Right lobe of liver (tissue), 6 donors: ENCODE measurements at regions not wholly inside any gene's neighbourhood (a gene's known extent, or its start where the extent isn't known, plus 50 kb on each side); places are given as distances from the start of the nearest gene placed in this dataset.
A peak's percentile ranks its signal among the peaks of the same experiment; 100 is the strongest.

ENCODE experiments used
- ATAC-seq, 4 donors: fragments of 200-7000 bp; cut with Tn5 transposase; one replicate each; pipeline ENCODE4 v1.9.1; 2020; ENCODE audit warnings: mild to moderate bottlenecking in 4 of 4, moderate library complexity in 4 of 4
- DNase-seq, 3 donors: peaks; one replicate each; pipeline ENCODE4 v3.0.0-alpha.2; 2020
- H3K27ac ChIP-seq, 3 donors: fragments of 200-600 bp; one replicate each; pipeline ENCODE4 v1.8.0; 2022
- H3K27me3 ChIP-seq, 2 donors: fragments of 200-600 bp; one replicate each; pipeline ENCODE4 v1.8.0; 2022
- H3K36me3 ChIP-seq, 4 donors: fragments of 200-600 bp; sonication (generic) in 1 of 4; one replicate each; pipeline versions ENCODE4 v1.5.1 to v1.8.0; 2017 to 2022; ENCODE audit warnings: control low read depth in 1 of 4
- H3K4me1 ChIP-seq, 4 donors: fragments of 200-600 bp; sonication (generic) in 1 of 4; one replicate each; pipeline versions ENCODE4 v1.5.1 to v1.8.0; 2017 to 2022; ENCODE audit warnings: control low read depth in 1 of 4
- H3K4me3 ChIP-seq, 3 donors: fragments of 200-600 bp; one replicate each; pipeline ENCODE4 v1.8.0; 2022
- H3K9me3 ChIP-seq, 4 donors: fragments of 200-600 bp; sonication (generic) in 1 of 4; one replicate each; pipeline versions ENCODE4 v1.5.1 to v1.8.0; 2017 to 2022; ENCODE audit warnings: control low read depth in 1 of 4
- POLR2A ChIP-seq: fragments of 450-650 bp; IDR thresholded peaks from one replicate; pipeline ENCODE4 v1.6.1; 2017; ENCODE audit warnings: antibody characterized with exemption, mild to moderate bottlenecking
- WGBS: methylation state at CpG from one replicate; pipeline ENCODE4 v1.1.6; 2018; ENCODE audit warnings: low coverage, low lambda C conversion rate; ENCODE audit not compliant: insufficient coverage; ENCODE audit errors: missing lambda C conversion rate; 5-methylcytosine and 5-hydroxymethylcytosine counted together
- intact Hi-C, 2 donors: fragments of 100-400 bp; cut with DNase I; formaldehyde crosslinking; loops; one replicate each; pipeline versions ENCODE4 v1.11.2 to v1.14.1; 2022
- TF ChIP-seq, protein P1 (sequence below), 4 donors: fragments of 200-600 bp in 3 of 4; fragments of 450-650 bp in 1 of 4; IDR thresholded peaks; one replicate each; pipeline versions ENCODE4 v1.5.1 to v1.8.0; 2016 to 2022; ENCODE audit warnings: antibody characterized with exemption in 4 of 4, mild to moderate bottlenecking in 2 of 4
- donor health status: DM: no; HTN: yes; CAD: no.
- donor health status: DM: no; HTN: no; CAD: no.
- donor health status: DM: no; HTN: no; CAD: no.
- donor health status: DM: no; HTN: yes; CAD: no.
- donor health status: DM: no; HTN: yes; CAD: no.

DNA sequence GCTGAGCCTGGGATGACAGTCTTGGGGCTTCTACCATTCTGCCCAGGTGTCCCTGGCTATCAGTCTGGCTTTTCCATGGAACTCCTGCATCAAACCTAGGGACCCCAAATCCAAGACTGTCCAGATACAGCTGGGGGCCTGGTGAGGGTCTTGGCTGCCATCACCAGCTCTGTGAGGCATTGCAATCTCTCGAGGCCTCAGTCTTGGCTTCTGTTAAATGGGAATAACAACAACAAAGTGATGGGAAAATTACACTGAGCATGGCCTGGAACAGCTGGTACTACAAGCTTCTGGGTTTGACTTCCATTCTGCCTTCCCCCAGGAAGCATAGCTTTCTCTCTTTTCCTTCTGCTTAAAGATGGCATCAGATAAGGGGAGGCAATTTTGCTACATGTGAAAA is 50.0 kb upstream of the LCTL start:
- Histone ChIP-seq H3K4me3 (no peak overlapping the region), H3K27me3 (no peaks in the 10 kb centered on the region), H3K27ac (no peak overlapping the region), H3K9me3 (no peaks in the 10 kb centered on the region), H3K4me1 (peaks cover 0 to 35% (median 16%) of the 10 kb centered on the region in 4 donors), H3K36me3 (no peaks in the 10 kb centered on the region)
- no peak for ATAC-seq
- intact Hi-C loops, result no loop called here
- no peak for TF ChIP-seq POLR2A
- TF ChIP-seq, protein P1, sequence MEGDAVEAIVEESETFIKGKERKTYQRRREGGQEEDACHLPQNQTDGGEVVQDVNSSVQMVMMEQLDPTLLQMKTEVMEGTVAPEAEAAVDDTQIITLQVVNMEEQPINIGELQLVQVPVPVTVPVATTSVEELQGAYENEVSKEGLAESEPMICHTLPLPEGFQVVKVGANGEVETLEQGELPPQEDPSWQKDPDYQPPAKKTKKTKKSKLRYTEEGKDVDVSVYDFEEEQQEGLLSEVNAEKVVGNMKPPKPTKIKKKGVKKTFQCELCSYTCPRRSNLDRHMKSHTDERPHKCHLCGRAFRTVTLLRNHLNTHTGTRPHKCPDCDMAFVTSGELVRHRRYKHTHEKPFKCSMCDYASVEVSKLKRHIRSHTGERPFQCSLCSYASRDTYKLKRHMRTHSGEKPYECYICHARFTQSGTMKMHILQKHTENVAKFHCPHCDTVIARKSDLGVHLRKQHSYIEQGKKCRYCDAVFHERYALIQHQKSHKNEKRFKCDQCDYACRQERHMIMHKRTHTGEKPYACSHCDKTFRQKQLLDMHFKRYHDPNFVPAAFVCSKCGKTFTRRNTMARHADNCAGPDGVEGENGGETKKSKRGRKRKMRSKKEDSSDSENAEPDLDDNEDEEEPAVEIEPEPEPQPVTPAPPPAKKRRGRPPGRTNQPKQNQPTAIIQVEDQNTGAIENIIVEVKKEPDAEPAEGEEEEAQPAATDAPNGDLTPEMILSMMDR (IDR thresholded peaks at IDR 0.05), result no peak
- no peak for DNase-seq
- WGBS, result no CpG with 5 or more reads among the region's 1 CpG

DNA sequence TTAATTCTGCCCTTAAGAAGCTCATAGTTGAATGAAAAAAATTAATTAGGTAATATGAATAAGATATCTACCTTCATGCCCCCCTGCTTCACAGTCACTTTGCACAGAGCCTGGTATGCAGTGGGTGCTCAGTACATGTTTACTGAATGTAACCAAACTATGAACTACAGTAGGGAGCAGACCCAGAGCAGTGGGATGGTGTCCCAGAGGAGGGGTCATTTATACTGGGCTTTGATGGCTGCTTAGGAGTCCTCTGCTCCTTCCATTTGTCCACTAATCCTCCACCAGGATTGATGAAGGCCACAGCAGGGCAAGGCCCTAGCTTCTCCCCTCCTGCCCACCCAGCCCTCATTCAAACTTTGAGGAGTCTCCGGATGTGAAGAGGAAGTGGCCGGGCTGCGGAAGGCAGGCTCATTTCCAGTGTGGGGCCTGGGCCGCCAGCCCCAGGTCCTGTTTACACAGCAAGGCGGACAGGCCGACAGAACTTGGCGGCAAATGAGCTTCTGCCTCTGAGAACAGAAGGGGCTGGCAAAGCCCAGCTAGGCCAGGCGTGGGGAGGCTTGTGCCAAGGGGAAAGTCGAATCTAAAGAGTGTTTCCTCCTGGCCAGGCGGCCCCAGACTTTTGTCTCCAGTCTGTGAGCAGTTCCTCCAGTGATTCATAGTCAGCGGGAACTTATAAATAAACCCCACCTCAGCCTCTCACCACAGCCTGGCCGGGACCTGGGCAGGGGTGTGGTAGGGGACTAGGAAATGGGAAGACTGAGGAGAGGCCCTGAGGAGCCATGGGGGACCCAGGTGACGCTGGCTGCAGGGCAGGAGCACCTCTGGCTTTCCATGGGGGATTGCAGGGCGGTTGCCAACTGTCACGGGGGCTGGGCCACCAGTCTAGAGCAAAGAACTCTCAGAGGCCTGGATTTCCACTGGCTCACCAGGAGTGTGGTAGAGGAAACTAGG is 51.6 kb upstream of the LCTL start:
- intact Hi-C loops, result no loop called here
- WGBS, result 2% methylated on average over 11 of the region's 15 CpGs
- Histone ChIP-seq H3K9me3 (no peaks in the 10 kb centered on the region), H3K27ac (peak overlapping the region; percentile 88 to 90 (median 89)), H3K4me3 (no peak overlapping the region), H3K27me3 (no peaks in the 10 kb centered on the region), H3K36me3 (no peaks in the 10 kb centered on the region), H3K4me1 (peaks cover 0 to 32% (median 14%) of the 10 kb centered on the region in 4 donors)
- peak; percentile 81 to 90 (median 88) for ATAC-seq
- peak; percentile 90 to 96 (median 94) for DNase-seq
- TF ChIP-seq, protein P1 (IDR thresholded peaks at IDR 0.05), result no peak
- TF ChIP-seq POLR2A, result peak; percentile 38

DNA sequence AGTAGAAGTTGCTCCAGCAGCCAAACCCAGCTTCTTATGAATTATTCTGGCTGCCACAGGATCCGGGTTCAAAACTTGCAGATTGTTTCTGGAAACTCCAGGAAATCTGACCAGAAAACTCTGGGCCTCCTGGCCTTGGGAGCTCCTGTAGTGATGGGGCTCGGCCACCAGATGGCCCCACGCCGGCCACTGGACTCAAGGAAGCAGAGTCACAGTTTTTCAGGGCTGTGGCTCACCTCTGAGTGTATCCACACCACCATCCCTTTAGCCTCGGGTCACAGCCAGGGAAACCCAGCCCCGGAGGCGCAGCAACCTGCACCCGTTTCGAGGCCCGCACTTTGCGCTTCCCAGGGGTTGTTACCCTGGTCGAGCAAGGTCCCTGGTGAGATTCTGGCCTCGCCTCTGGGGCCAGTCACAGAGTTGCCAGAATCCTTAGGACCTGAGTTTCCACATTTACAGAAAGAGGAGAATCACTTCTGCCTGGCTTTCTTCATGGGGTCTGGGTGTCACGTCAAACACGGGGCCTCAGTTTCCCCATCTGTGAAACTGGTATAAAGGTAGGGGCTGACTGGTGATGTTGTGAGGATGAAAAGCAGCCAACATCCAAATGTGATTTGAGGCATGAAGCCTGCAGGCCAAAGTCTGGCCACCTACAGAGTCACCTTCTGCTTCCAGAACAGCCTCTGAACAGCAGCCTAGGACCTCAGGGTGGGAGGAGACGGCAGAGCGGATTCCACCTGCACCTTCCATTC is 53.5 kb upstream of the LCTL start:
- Histone ChIP-seq H3K27ac (peak overlapping the region; percentile 20 to 90 (median 89)), H3K4me1 (peaks cover 0 to 32% (median 14%) of the 10 kb centered on the region in 4 donors), H3K9me3 (no peaks in the 10 kb centered on the region), H3K4me3 (no peak overlapping the region), H3K36me3 (no peaks in the 10 kb centered on the region), H3K27me3 (no peaks in the 10 kb centered on the region)
- TF ChIP-seq, protein P1 (IDR thresholded peaks at IDR 0.05), result peak; percentile 83 to 95 (median 90)
- no peak for TF ChIP-seq POLR2A
- DNase-seq (peak; percentile 80 to 84 (median 82)), ATAC-seq (peak; percentile 79 to 82 (median 82))
- intact Hi-C loops, result no loop called here
- WGBS, result 8% methylated on average over 4 of the region's 17 CpGs

DNA sequence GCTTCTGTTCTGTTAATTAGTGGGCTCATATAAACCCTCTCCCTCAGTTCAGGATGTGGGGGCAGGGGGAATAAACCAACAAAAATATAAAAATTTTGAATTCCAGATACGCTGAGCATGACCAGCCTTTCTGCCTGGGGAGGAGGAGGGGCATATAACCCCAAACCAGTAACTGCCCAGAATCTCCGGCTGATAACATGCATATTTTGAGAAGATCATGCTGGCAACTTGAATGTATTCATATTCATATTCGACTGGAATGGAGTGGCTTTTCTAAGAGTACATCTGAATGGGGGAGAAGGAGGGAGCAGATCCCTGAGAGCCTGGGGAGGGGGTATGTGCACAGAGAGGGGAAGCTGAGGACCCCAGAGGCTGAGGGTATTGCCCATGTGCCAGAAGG is 54.5 kb upstream of the LCTL start:
- Histone ChIP-seq H3K27me3 (no peaks in the 10 kb centered on the region), H3K36me3 (no peaks in the 10 kb centered on the region), H3K4me3 (no peak overlapping the region), H3K4me1 (peaks cover 0 to 32% (median 14%) of the 10 kb centered on the region in 4 donors), H3K27ac (no peak overlapping the region), H3K9me3 (no peaks in the 10 kb centered on the region)
- ATAC-seq, result no peak
- WGBS, result 64% methylated on average over 3 of the region's 3 CpGs
- intact Hi-C loops, result loop anchor here in 1 of 2 donors (10.0 kb wide), 1 partner anchor 74 kb away; no protein-coding TSS in a partner anchor
- TF ChIP-seq POLR2A, result no peak
- TF ChIP-seq, protein P1 (IDR thresholded peaks at IDR 0.05), result no peak
- DNase-seq, result peak in 1 of 3 donors; percentile 2
